GM12891 (cell line): ENCODE measurements at regions not wholly inside any gene's neighbourhood (a gene's known extent, or its start where the extent isn't known, plus 50 kb on each side); places are given as distances from the start of the nearest gene placed in this dataset.

Experiments used
- DNase-seq: peaks from one replicate; pipeline ENCODE4 v3.0.0; 2011; ENCODE audit warnings: low spot score; ENCODE audit not compliant: insufficient read length
- FAIRE-seq: peaks from 2 replicates; lab custom pipeline; 2011; peaks lifted over from hg19 to GRCh38; lab: Jason Lieb, UNC
- PAX5 ChIP-seq: IDR thresholded peaks from 2 replicates; pipeline ENCODE4 v1.6.1; 2011; ENCODE audit warnings: low read length, moderate library complexity, mild to moderate bottlenecking; ENCODE audit not compliant: insufficient read depth, severe bottlenecking
- POLR2A ChIP-seq: IDR thresholded peaks from 2 replicates; pipeline ENCODE4 v1.6.1; 2011; ENCODE audit warnings: low read depth, low read length, control low read depth
- POLR2AphosphoS5 ChIP-seq: IDR thresholded peaks from 2 replicates; pipeline ENCODE4 v1.6.1; 2011; ENCODE audit warnings: low read depth, low read length, control low read depth
- POU2F2 ChIP-seq: IDR thresholded peaks from 2 replicates; pipeline ENCODE4 v1.6.1; 2011; ENCODE audit warnings: low read depth, mild to moderate bottlenecking, control low read depth, low read length, moderate library complexity
- SPI1 ChIP-seq: IDR thresholded peaks from 2 replicates; pipeline ENCODE4 v1.6.1; 2011; ENCODE audit warnings: low read depth, low read length, control low read depth
- TAF1 ChIP-seq: IDR thresholded peaks from 2 replicates; pipeline ENCODE4 v1.6.1; 2011; ENCODE audit warnings: low read depth, low read length, control low read depth

DNA sequence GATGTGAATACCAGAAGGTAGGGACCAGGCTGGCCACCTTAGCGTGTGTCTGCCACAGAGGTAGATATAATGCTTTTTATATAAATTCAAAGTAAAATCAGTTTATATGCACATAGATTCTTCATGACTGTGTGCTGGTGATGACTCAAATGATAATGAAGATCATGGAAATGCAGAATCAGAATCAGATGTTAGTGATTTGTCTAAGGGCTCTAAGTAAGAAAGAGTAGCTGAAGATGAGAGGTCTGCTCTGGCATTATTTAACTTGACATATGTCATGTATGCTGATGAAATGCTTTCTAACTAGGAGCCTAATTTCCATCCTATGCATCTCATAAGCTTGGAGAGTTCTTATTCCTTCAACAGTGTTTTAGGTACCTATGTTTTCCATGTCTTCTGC lies 50.3 kb upstream of the DPH6 start:
- TF ChIP-seq PAX5, result no peak
- TF ChIP-seq POU2F2, result no peak
- no peak for TF ChIP-seq POLR2A
- TF ChIP-seq POLR2AphosphoS5, result no peak
- TF ChIP-seq SPI1, result no peak
- TF ChIP-seq TAF1, result no peak
- no peak for DNase-seq
- no peak for FAIRE-seq

DNA sequence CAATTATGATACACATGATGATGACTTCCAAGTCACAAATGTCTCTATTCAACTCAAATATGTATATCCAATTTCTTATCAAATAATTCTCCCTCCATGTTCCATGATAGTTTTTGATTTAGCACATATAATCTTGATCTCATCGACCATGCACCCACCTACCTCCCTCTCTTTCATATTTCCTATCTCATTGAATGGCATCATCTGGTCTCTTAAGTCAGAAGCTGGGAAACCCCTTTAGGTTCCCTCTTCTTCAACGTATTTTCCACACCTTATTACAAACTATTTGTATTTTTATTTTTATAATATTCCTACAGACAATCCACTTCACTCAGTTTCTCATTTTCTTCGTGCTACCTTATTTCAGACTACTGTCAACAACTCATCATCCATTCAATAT lies 56.9 kb upstream of the DPH6 start:
- TF ChIP-seq SPI1 (no peak), PAX5 (no peak), POLR2A (no peak), POLR2AphosphoS5 (no peak), TAF1 (no peak), POU2F2 (no peak)
- DNase-seq, result no peak
- FAIRE-seq, result no peak

DNA sequence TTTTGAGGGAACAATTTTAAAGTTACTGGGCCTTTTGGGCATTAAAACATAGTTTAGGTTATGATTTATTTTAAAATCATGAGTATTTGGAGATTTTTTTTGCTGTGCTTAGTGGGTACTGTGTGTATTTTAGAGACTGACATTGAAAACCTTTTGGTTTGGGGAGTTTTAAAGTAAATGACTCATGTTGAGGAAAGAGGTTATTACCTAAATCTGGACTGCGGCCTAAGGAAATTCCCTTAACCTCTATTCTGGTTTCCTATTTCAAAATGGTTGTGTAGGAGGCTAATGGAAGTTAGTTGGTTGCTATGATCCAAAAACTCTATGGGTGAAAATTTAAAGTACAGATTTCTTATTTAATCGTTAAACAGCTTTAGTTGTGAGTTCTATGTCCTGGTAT lies 57.3 kb upstream of the DPH6 start:
- no peak for FAIRE-seq
- no peak for DNase-seq
- no peak for TF ChIP-seq POLR2AphosphoS5
- no peak for TF ChIP-seq PAX5
- no peak for TF ChIP-seq POLR2A
- no peak for TF ChIP-seq TAF1
- TF ChIP-seq POU2F2, result no peak
- no peak for TF ChIP-seq SPI1

DNA sequence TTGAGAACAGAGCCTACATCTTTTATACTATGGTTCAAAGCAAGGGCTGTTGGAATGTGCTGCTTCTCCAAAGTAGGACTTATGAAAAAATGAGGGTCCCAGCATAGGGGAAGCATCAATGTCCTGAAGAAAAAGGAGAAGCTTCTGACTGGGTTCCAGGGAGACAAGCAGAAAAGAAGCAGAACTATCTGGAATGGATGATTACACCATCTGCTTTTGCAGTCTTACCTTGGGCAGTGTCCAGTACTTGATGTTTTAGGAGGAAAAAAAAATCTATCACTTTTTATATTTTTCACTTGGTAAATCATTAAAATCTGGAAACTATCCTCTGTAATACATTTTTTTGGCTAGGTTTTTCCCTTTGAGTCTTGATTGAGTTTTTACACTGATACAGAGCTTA lies 57.9 kb upstream of the DPH6 start:
- TF ChIP-seq POLR2AphosphoS5, result no peak
- TF ChIP-seq POU2F2, result no peak
- TF ChIP-seq SPI1, result no peak
- TF ChIP-seq TAF1, result no peak
- no peak for TF ChIP-seq POLR2A
- TF ChIP-seq PAX5, result no peak
- FAIRE-seq (no peak), DNase-seq (no peak)

DNA sequence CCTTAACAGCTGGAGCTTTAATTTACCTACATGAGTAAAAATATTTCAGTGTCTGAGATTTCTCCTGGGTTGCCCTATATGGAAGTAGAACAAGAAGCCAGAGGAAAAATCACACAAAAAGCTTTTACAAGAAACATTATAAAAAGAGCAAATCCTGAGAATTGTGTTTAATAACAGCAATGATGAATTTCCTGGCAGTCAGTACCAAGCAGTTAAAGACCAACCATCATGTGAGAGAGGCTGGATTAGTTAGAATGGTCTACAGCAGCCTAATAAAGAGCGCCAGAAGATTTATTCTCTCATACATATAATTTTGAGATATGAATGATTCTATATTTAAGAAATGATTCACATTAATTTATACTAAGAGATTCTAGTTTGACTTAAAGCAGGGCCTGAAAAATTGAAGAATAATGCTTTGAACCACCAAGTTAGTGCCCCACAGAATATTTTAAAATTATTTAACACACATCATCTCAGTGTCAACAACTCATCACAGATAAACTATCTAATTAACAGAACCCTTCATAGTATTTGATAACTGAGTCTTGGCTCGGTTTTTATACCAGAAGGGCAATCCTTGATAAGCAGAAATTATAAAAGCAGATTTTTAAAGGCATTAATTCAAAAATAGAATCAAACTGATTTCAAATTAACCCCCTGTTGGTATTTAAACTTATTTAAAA lies 59.9 kb upstream of the DPH6 start:
- TF ChIP-seq POLR2A (no peak), POLR2AphosphoS5 (no peak), SPI1 (no peak), PAX5 (no peak), TAF1 (no peak), POU2F2 (no peak)
- FAIRE-seq (no peak), DNase-seq (no peak)

DNA sequence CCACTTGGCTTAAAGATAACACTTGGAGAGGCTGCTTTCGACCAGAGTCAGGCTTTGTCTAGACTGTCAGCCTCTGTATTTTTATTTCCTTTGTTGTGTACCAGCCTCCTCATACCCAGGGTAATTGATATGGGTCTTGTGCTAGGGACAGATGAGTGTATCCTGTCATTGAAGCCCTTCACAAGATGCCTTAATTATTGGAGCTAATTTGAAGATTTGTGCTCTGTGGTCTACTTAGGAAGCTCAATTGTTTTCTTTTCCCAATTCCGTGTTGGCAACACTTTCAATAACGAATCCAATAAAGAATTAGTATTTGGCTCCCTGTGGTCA lies 60.5 kb upstream of the DPH6 start:
- DNase-seq (no peak), FAIRE-seq (no peak)
- TF ChIP-seq TAF1 (no peak), POLR2A (no peak), PAX5 (no peak), SPI1 (no peak), POLR2AphosphoS5 (no peak), POU2F2 (no peak)

DNA sequence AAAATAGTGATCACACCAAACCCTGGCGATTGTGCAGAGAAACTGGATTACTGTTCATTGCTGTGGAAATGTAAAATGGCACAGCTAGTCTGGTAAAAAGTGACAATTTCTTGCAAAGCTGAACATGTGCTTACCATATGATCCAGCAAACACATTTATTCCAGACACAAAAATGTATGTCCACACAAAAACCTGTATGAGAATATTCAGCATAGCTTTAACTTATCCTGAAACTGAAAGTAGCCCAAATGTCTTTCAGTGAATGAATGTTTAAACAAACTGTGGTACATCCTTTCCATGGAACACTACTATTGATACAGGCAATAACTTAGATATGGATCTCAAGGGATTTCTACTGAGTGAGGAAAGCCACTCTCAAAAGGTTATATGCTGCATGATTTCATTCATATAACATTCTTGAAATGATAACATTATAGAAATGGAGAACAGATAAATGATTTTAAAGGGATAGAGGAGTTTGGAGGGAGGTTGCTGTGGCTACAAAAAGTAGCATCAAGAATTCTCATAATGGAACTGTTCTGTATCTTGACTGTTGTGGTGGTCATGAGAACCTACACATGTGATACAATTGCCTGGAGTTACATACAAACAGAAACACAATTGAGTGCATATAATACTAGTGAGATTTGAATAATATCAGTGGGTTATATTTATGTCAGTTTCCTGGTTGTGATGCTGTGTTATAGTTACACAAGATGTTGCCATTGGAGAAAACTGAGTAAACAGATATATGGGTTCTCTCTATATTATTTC lies 70.7 kb upstream of the DPH6 start:
- FAIRE-seq, result peak; percentile 28
- DNase-seq, result no peak
- TF ChIP-seq POU2F2, result no peak
- no peak for TF ChIP-seq SPI1
- no peak for TF ChIP-seq PAX5
- no peak for TF ChIP-seq POLR2AphosphoS5
- TF ChIP-seq POLR2A, result no peak
- TF ChIP-seq TAF1, result no peak

DNA sequence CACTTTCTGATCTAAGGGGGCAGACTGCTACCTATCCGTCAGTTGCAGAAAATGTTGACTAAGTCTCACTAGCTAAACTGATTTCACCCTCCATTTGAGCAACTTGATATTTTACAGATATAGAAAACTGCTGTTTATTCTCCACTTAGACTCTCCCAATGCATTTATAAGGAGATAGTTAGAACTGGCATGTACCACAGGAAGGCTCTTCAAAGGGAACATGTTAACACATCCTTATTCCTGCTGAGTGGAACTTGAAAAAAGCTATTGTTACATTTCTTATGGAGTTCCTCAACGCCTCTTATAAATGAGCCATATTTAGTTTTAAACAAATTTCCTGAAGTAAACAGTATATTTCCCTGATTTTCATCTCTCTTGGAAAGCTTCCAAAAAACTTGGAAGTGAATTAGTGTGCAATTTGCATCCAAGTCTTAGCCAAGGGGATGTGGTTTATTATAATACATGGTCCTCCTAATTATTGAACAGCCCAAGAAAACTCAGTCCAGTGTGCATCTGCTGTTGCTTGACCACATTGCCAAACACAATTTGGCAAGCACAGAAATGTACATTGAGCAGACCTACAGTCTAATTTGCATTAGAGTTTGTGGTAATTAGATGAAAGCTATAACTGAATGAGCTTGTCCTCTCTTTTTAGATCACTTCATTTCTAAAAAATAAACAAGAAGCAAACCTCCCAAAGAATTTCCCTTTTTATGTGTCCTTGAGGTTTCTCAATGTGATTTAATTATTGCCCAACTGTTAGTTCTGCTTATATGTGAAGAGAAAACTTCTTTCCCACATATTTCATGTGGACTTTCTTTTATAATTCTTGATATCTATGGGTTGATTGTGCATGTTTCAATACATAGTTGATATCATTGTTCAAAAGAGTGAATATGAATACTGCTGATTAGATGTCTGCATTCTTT lies 72.6 kb upstream of the DPH6 start:
- FAIRE-seq (no peak), DNase-seq (no peak)
- TF ChIP-seq TAF1 (no peak), SPI1 (no peak), POU2F2 (no peak)

DNA sequence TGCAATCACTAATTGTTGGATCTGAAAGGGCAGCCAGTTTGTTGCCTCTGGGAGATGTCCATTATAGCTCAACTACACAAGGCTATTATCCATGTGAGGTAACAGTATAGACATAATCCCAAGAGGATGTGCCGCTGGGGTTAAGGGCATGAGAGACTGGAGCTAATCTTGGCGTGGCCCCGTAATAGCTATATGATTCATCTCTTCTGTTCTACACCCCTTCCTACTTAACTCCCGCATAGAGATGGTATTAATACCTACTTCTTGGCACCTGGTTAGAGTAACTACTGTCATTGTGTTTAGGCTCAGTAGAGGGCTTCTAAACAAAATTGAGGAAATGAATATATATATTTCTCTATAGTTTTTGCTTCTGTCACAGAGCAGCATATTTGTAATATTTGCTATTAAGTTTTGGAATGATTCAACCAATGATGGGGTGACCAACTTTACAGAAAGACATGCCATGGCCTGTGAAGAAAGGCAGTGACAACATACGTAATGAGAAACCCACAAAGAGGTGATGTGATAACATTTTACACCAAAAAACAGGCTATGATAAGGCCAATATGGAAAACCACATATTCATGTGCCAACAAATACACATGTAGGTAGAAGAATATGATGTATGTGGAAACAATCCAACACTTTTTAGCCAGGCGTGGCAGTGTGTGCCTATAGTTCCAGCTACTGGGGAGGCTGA lies 76.8 kb upstream of the DPH6 start:
- FAIRE-seq, result no peak

More for the DNA sequence above, 76.8 kb upstream of the DPH6 start:
- TF ChIP-seq POLR2A, result no peak
- TF ChIP-seq PAX5, result no peak
- TF ChIP-seq TAF1, result no peak
- TF ChIP-seq POLR2AphosphoS5, result no peak
- no peak for TF ChIP-seq POU2F2
- no peak for TF ChIP-seq SPI1
- DNase-seq, result no peak
